HepG2 (cell line): ENCODE measurements at regions not wholly inside any gene's neighbourhood (a gene's known extent, or its start where the extent isn't known, plus 50 kb on each side); places are given as distances from the start of the nearest gene placed in this dataset.

ENCODE experiments used
- CTCF ChIP-seq: sonication (generic); formaldehyde crosslinking; IDR thresholded peaks from 2 replicates; pipeline ENCODE4 v1.5.0; 2020; ENCODE audit warnings: mild to moderate bottlenecking, missing genetic modification reagents, moderate library complexity
- POLR2A ChIP-seq, 2 experiments: IDR thresholded peaks; 2 replicates each; pipeline ENCODE4 v1.6.1; 2011; ENCODE audit warnings: low read depth in 2 of 2, low read length in 2 of 2, mild to moderate bottlenecking in 1 of 2, moderate library complexity in 1 of 2; ENCODE audit not compliant: insufficient read depth in 1 of 2

GRCh38 chr5:155786108-155786507 lies 540.9 kb upstream of the SGCD start:
- no peak for TF ChIP-seq CTCF
- TF ChIP-seq POLR2A (IDR thresholded peaks at IDR 0.05; ENCODE audit: insufficient read depth in 1 of 2, low read depth in 2 of 2, low read length in 2 of 2) = no peak
